ENCODE measurements at regions not wholly inside any gene's neighbourhood (a gene's known extent, or its start where the extent isn't known, plus 50 kb on each side); places are given as distances from the start of the nearest gene placed in this dataset.

DNA sequence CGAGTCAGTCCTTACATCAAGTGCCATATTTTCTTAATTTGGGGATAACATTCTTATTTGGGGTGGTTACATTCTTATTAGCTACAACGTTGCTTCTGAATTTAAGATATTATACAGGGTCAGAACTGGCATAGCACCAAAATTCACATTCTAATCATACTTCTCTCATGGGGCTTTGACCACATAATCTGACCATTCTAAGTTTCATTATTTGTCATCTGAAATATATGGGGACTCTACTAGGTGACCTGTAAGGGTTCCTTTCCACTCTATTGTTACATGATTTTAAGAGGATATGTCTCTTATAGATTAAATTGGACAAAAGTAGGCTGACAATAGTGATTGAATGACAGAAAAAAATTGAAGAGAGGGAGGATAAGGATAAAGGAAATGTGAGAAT, 536.5 kb downstream of the KCTD12 start:
- H2BK5ac ChIP-seq (ENCODE audit: low read depth, low read length), result no peak overlapping the region
- no peak overlapping the region for H2BK12ac ChIP-seq (ENCODE audit: low read depth, low read length)
- H3K18ac ChIP-seq (ENCODE audit: extremely low read depth, low read length), result no peak overlapping the region
- no peak overlapping the region for H2BK120ac ChIP-seq (replicated peaks; ENCODE audit: low read depth, low read length)
- H3K4ac ChIP-seq (replicated peaks; ENCODE audit: insufficient read length, low read depth, low read length), result no peak overlapping the region
- no peak overlapping the region for H4K91ac ChIP-seq (replicated peaks; ENCODE audit: insufficient read length, low read length)
- no peak overlapping the region for H2AK5ac ChIP-seq (ENCODE audit: low read depth, low read length)
- H3K4me3 ChIP-seq (ENCODE audit: extremely low read depth in 1 of 4, insufficient read depth in 2 of 4, low read depth in 3 of 4, low read length in 4 of 4), result no peak overlapping the region
- no peaks in the 10 kb centered on the region for H3K79me2 ChIP-seq (ENCODE audit: control insufficient read depth in 1 of 2, insufficient read depth in 2 of 2, low read length in 2 of 2)
- H4K5ac ChIP-seq (ENCODE audit: insufficient read length, low read depth, low read length), result no peak overlapping the region
- no peaks in the 10 kb centered on the region for H3K23me2 ChIP-seq (ENCODE audit: low read depth, low read length)
- H3K36me3 ChIP-seq (ENCODE audit: control insufficient read depth in 2 of 4, insufficient read depth in 4 of 4, low read length in 3 of 4), result no peaks in the 10 kb centered on the region
- H3K4me2 ChIP-seq (ENCODE audit: insufficient read depth in 1 of 2, low read depth in 2 of 2, low read length in 2 of 2), result no peak overlapping the region
- no peaks in the 10 kb centered on the region for H3K79me1 ChIP-seq (ENCODE audit: low read depth, low read length)
- no peaks in the 10 kb centered on the region for H3K27me3 ChIP-seq (replicated peaks in 1 of 4; ENCODE audit: control insufficient read depth in 3 of 4, extremely low read depth in 1 of 4, insufficient read depth in 3 of 4, low read length in 3 of 4)
- TF ChIP-seq YY1 (IDR thresholded peaks at IDR 0.05; ENCODE audit: low read depth, low read length) (no peak), HDAC2 (IDR thresholded peaks at IDR 0.05; ENCODE audit: borderline replicate concordance in 1 of 2, low read depth in 2 of 2, low read length in 2 of 2) (no peak), MAFK (IDR thresholded peaks at IDR 0.05; ENCODE audit: low read depth, low read length) (no peak), CHD2 (IDR thresholded peaks at IDR 0.05; ENCODE audit: low read length) (no peak), CEBPB (IDR thresholded peaks at IDR 0.05; ENCODE audit: low read depth, low read length) (no peak), SIRT6 (IDR thresholded peaks at IDR 0.05; ENCODE audit: low read length) (no peak), RAD21 (IDR thresholded peaks at IDR 0.05 in 1 of 2, conservative IDR thresholded peaks at IDR 0.05 in 1 of 2; ENCODE audit: low read depth in 2 of 2, low read length in 2 of 2) (no peak), FOSL1 (IDR thresholded peaks at IDR 0.05; ENCODE audit: insufficient read depth, low read depth, low read length) (no peak)
- no peak overlapping the region for H3K56ac ChIP-seq (replicated peaks; ENCODE audit: insufficient read length, low read depth, low read length)
- H3K9ac ChIP-seq (replicated peaks in 1 of 4; ENCODE audit: extremely low read depth in 1 of 4, low read depth in 3 of 4, low read length in 3 of 4), result no peak overlapping the region
- DNase-seq (ENCODE audit: low read depth in 1 of 2, low spot score in 2 of 2), result no peak
- H3K9me3 ChIP-seq (ENCODE audit: insufficient read depth in 2 of 2, low read depth in 1 of 2, low read length in 1 of 2), result no peaks in the 10 kb centered on the region
- no peaks in the 10 kb centered on the region for H4K20me1 ChIP-seq (replicated peaks in 1 of 2; ENCODE audit: control insufficient read depth in 1 of 2, insufficient read depth in 2 of 2, low read length in 2 of 2)
- no peak overlapping the region for H2BK20ac ChIP-seq (ENCODE audit: low read length)
- H3K4me1 ChIP-seq (replicated peaks in 1 of 4; ENCODE audit: control insufficient read depth in 3 of 4, insufficient read depth in 4 of 4, low read length in 3 of 4), result no peaks in the 10 kb centered on the region
- no peak overlapping the region for H2AFZ ChIP-seq (ENCODE audit: low read length)
- no peak overlapping the region for H4K8ac ChIP-seq (ENCODE audit: extremely low read depth, insufficient read depth, low read length)
- CTCF ChIA-PET (ENCODE audit: partially characterized antibody), result no interaction called here
- FAIRE-seq, result no peak
- H3K23ac ChIP-seq (ENCODE audit: insufficient read length), result no peak overlapping the region
- POLR2A ChIA-PET (ENCODE audit: partially characterized antibody), result no interaction called here
- no peak overlapping the region for H3K14ac ChIP-seq (ENCODE audit: insufficient read length)
- H2BK15ac ChIP-seq (ENCODE audit: low read length), result no peak overlapping the region
- WGBS, 2 experiments (ENCODE audit: extremely low coverage in 1 of 2, insufficient coverage in 1 of 2, insufficient read length in 1 of 2, insufficient replicate concordance in 2 of 2, low coverage in 1 of 2, low lambda C conversion rate in 2 of 2, missing lambda C conversion rate in 1 of 2), result 96% methylated on average over 2 of the region's 2 CpGs; no CpG with 5 or more reads in 1 of the 2 experiments
- H3K27ac ChIP-seq (ENCODE audit: low read depth, low read length), result no peak overlapping the region

Measured in H1 (cell line).